Endothelial cell of umbilical vein (primary cell): ENCODE measurements at regions not wholly inside any gene's neighbourhood (a gene's known extent, or its start where the extent isn't known, plus 50 kb on each side); places are given as distances from the start of the nearest gene placed in this dataset.

ENCODE experiments used
- CTCF ChIP-seq, 2 donors: IDR thresholded peaks; 1 replicate in 1 of 2; 2 replicates in 1 of 2; pipeline ENCODE4 v1.5.1; 2011; ENCODE audit warnings: low read length in 2 of 2, mild to moderate bottlenecking in 2 of 2, moderate library complexity in 2 of 2, control low read depth in 1 of 2, inconsistent platforms in 1 of 2, low read depth in 1 of 2; ENCODE audit not compliant: insufficient read depth in 1 of 2; ENCODE audit errors: extremely low read depth in 1 of 2
- EZH2 ChIP-seq: IDR thresholded peaks from 2 replicates; pipeline ENCODE4 v1.6.1; 2012; ENCODE audit warnings: borderline replicate concordance, low read depth, mild to moderate bottlenecking, moderate library complexity, low read length, inconsistent platforms; ENCODE audit not compliant: severe bottlenecking
- FOS ChIP-seq: IDR thresholded peaks from 2 replicates; pipeline ENCODE4 v1.6.1; 2011; ENCODE audit warnings: mild to moderate bottlenecking, low read length, moderate library complexity, borderline replicate concordance; ENCODE audit not compliant: insufficient read depth
- JUN ChIP-seq: IDR thresholded peaks from 2 replicates; pipeline ENCODE4 v1.6.1; 2011; ENCODE audit warnings: borderline replicate concordance, low read depth; ENCODE audit not compliant: insufficient read length, insufficient read depth
- MAX ChIP-seq: IDR thresholded peaks from 2 replicates; pipeline ENCODE4 v1.6.1; 2011; ENCODE audit not compliant: insufficient read depth, insufficient read length
- MYC ChIP-seq: IDR thresholded peaks from one replicate; pipeline ENCODE4 v1.6.1; 2011; ENCODE audit warnings: mild to moderate bottlenecking, low read depth, low read length
- POLR2A ChIP-seq: IDR thresholded peaks from 2 replicates; pipeline ENCODE4 v1.6.1; 2012; ENCODE audit warnings: low read depth, mild to moderate bottlenecking, control low read depth, low read length
- POLR2AphosphoS5 ChIP-seq: IDR thresholded peaks from 2 replicates; pipeline ENCODE4 v1.6.1; 2012; ENCODE audit warnings: low read depth, mild to moderate bottlenecking, control low read depth, low read length, moderate library complexity; ENCODE audit not compliant: insufficient read depth

- no peak for TF ChIP-seq CTCF (IDR thresholded peaks at IDR 0.05; ENCODE audit: extremely low read depth in 1 of 2, insufficient read depth in 1 of 2, low read depth in 1 of 2, low read length in 2 of 2)
- no peak for TF ChIP-seq POLR2AphosphoS5
- no peak for TF ChIP-seq MAX
- no peak for TF ChIP-seq EZH2
- no peak for TF ChIP-seq POLR2A
- no peak for TF ChIP-seq MYC
- no peak for TF ChIP-seq FOS
- no peak for TF ChIP-seq JUN
Observed at GRCh38 chr12:124147575-124147974, 147.3 kb upstream of the RFLNA start.
